Neutrophil (primary cell): ENCODE measurements at regions not wholly inside any gene's neighbourhood (a gene's known extent, or its start where the extent isn't known, plus 50 kb on each side); places are given as distances from the start of the nearest gene placed in this dataset.

Source experiments
- H3K27ac ChIP-seq: fragments of 200-600 bp; sonication (generic); 2 replicates; pipeline ENCODE4 v1.5.1; 2016; ENCODE audit warnings: mild to moderate bottlenecking, moderate library complexity
- H3K27me3 ChIP-seq: fragments of 200-600 bp; sonication (generic); 2 replicates; pipeline ENCODE4 v1.6.0; 2016; ENCODE audit warnings: mild to moderate bottlenecking
- H3K36me3 ChIP-seq: fragments of 200-600 bp; sonication (generic); 2 replicates; pipeline ENCODE4 v1.5.1; 2017
- H3K4me1 ChIP-seq, 2 experiments: fragments of 200-600 bp in 1 of 2; sonication (generic) in 1 of 2; 1 replicate in 1 of 2; 2 replicates in 1 of 2; pipeline versions ENCODE4 v1.5.1 to v1.6.1; 2013 to 2016; ENCODE audit warnings: low read depth in 1 of 2, low read length in 1 of 2, mild to moderate bottlenecking in 1 of 2, moderate library complexity in 1 of 2; ENCODE audit not compliant: control insufficient read depth in 1 of 2, insufficient read depth in 1 of 2
- H3K4me3 ChIP-seq, 2 experiments: fragments of 200-600 bp in 1 of 2; sonication (generic) in 1 of 2; 1 replicate in 1 of 2; 2 replicates in 1 of 2; pipeline ENCODE4 v1.5.1; 2013 to 2016; ENCODE audit warnings: low read depth in 1 of 2, low read length in 1 of 2, mild to moderate bottlenecking in 1 of 2, moderate library complexity in 1 of 2
- H3K9me3 ChIP-seq: fragments of 200-600 bp; sonication (generic); 2 replicates; pipeline ENCODE4 v1.5.1; 2016
- TF ChIP-seq, protein P1 (sequence below): fragments of 200-600 bp; sonication (generic); IDR thresholded peaks from 2 replicates; pipeline ENCODE4 v1.5.1; 2016; ENCODE audit warnings: antibody characterized with exemption

DNA sequence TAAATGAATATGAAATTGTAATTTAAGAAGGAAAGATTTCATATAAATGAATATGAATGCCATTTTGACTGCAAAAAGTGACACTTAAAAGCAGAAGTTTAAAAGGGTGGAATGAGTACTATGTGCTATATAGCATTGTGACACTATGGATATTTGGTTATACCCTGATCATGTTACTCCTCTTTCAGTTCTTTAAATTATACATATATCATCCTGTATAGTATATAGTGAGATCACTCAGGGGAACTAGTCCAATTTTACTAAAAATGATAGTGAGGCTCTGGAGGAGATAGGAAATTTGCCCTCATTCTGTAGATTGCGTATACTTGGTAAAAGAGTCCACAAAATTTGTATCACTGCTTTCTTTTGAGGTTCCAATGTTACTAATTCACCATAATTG lies 155.7 kb upstream of the BTG1 start:
- TF ChIP-seq, protein P1, sequence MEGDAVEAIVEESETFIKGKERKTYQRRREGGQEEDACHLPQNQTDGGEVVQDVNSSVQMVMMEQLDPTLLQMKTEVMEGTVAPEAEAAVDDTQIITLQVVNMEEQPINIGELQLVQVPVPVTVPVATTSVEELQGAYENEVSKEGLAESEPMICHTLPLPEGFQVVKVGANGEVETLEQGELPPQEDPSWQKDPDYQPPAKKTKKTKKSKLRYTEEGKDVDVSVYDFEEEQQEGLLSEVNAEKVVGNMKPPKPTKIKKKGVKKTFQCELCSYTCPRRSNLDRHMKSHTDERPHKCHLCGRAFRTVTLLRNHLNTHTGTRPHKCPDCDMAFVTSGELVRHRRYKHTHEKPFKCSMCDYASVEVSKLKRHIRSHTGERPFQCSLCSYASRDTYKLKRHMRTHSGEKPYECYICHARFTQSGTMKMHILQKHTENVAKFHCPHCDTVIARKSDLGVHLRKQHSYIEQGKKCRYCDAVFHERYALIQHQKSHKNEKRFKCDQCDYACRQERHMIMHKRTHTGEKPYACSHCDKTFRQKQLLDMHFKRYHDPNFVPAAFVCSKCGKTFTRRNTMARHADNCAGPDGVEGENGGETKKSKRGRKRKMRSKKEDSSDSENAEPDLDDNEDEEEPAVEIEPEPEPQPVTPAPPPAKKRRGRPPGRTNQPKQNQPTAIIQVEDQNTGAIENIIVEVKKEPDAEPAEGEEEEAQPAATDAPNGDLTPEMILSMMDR, result no peak
- Histone ChIP-seq H3K9me3 (no peaks in the 10 kb centered on the region), H3K4me1 (peaks cover 0 to 5% of the 10 kb centered on the region in 2 experiments), H3K36me3 (no peaks in the 10 kb centered on the region), H3K4me3 (no peak overlapping the region), H3K27me3 (no peaks in the 10 kb centered on the region), H3K27ac (no peak overlapping the region)

DNA sequence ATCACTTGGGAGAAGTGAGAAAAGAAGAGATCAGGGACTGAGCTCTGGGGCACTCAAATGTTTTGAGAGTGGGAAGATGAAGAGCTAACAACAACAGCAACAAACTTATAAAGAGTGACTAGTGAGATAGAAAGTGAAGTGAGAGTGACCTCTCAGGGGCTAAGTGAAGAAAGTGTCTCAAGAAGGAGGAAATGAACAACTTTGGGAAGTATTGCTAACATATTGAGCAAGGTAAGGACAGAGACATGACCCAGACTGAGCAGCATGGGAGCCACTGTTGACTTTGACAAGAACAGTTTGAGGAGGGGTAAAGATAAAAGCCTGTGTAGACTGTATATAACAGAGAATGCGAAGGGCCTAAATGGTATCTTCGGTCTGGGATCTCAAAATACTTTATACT lies 155.1 kb upstream of the BTG1 start:
- Histone ChIP-seq H3K4me3 (no peak overlapping the region), H3K4me1 (peaks cover 0 to 5% of the 10 kb centered on the region in 2 experiments), H3K9me3 (no peaks in the 10 kb centered on the region), H3K27ac (no peak overlapping the region), H3K36me3 (no peaks in the 10 kb centered on the region), H3K27me3 (no peaks in the 10 kb centered on the region)
- TF ChIP-seq, protein P1, result no peak

- TF ChIP-seq, protein P1, result no peak
- Histone ChIP-seq H3K4me3 (no peak overlapping the region), H3K9me3 (no peaks in the 10 kb centered on the region), H3K4me1 (peaks cover 0 to 5% of the 10 kb centered on the region in 2 experiments), H3K27me3 (no peaks in the 10 kb centered on the region), H3K36me3 (no peaks in the 10 kb centered on the region), H3K27ac (no peak overlapping the region)
Measured at GRCh38 chr12:92299744-92300143, 154.1 kb upstream of the BTG1 start.

DNA sequence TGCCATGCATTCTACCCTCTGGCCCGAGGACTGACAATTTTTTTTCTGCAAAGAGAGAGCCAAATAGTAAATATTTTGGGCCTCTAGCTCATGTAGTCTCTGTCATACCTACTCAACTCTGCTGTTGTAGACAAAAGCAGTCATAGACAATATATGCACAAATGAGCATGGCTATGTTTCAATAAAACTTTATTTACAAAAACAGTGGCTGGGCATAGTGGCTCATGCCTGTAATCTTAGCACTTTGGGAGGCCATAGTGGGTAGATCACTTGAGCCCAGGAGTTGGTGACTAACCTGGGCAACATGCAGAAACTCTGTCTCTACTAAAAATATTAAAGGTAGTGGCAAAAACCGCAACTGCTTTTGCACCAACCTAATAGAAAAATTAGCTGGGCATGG lies 153.7 kb upstream of the BTG1 start:
- Histone ChIP-seq H3K36me3 (no peaks in the 10 kb centered on the region), H3K4me1 (peaks cover 0 to 5% of the 10 kb centered on the region in 2 experiments), H3K4me3 (no peak overlapping the region), H3K9me3 (no peaks in the 10 kb centered on the region), H3K27ac (no peak overlapping the region), H3K27me3 (no peaks in the 10 kb centered on the region)
- TF ChIP-seq, protein P1, result no peak

DNA sequence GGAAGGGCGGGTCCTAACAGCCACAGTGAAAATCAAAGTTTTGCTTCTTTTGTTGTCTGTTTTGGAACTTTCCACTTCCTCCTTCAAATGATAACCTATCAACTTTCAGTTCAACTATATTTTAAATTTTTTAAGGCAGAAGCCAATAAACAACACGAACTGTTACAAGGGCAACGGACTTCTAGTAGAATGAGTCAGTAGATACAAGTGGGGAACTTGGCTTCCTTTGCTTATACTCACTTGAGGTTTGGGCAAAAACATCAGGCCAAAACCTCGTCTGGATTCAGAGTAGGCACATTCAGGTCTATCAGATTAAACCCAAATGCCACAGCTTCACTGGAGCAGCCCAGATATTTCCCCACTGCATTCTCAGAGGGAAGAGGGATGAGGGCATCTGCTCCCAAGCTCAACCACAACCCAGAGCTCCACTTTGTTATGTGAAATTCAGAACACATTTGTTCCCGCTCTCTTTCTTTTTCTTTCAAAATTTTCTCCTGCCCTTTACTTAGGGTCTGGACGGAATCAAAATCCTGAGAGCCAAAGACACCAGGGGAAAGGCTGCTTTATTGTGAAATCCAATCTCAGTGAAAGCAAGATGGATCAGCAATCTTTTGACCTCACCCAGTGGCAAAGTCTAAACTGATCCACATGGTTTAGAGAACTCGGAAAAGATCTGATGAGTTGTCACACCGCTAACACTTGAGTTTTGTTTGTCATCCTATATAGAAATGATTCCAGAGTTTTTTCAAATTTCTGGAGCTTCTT lies 152.5 kb upstream of the BTG1 start:
- Histone ChIP-seq H3K36me3 (no peaks in the 10 kb centered on the region), H3K9me3 (no peaks in the 10 kb centered on the region), H3K27ac (no peak overlapping the region), H3K4me1 (peaks cover 0 to 5% of the 10 kb centered on the region in 2 experiments), H3K4me3 (no peak overlapping the region), H3K27me3 (no peaks in the 10 kb centered on the region)
- TF ChIP-seq, protein P1, result no peak
